Activated naive CD8-positive, alpha-beta T cell treated with anti-CD3 and anti-CD28 coated beads for 36 hours (primary cell): ENCODE measurements at regions not wholly inside any gene's neighbourhood (a gene's known extent, or its start where the extent isn't known, plus 50 kb on each side); places are given as distances from the start of the nearest gene placed in this dataset.

Experiments used
- DNase-seq: peaks from one replicate; pipeline ENCODE4 v3.0.0; 2021
- H3K27ac Mint-ChIP-seq: one replicate; pipeline ENCODE4 v1.8.0; 2022; ENCODE audit warnings: mild to moderate bottlenecking, moderate library complexity, mixed read lengths
- H3K27me3 Mint-ChIP-seq: one replicate; pipeline ENCODE4 v1.8.0; 2022; ENCODE audit warnings: mild to moderate bottlenecking, mixed read lengths
- H3K36me3 Mint-ChIP-seq: one replicate; pipeline ENCODE4 v1.8.0; 2021; ENCODE audit warnings: mild to moderate bottlenecking, mixed read lengths
- H3K4me1 Mint-ChIP-seq: one replicate; pipeline ENCODE4 v1.8.0; 2021; ENCODE audit warnings: mixed read lengths
- H3K4me3 Mint-ChIP-seq: one replicate; pipeline ENCODE4 v1.8.0; 2022; ENCODE audit warnings: mild to moderate bottlenecking, moderate library complexity, mixed read lengths
- H3K9me3 Mint-ChIP-seq: one replicate; pipeline ENCODE4 v1.8.0; 2022; ENCODE audit warnings: mixed read lengths

DNA sequence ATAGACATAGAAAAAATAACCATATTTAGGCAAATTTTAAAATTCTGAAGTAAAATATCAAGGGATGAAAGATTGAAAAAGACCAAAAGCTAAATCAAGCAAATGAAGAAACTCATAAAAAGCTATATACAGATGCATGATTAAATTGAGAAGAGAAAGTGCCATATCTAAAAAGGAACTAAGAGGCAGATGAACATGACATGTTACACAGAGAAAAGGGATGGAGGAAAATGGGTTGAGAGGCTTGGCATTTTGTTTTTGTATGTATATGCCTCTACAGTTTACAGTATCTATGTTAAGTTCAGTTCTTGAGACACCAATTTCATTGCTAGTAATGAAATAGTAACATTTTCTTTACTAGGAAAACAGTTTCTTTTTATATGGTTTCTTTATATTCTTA, 1507.4 kb upstream of the SPRY2 start:
- DNase-seq, result no peak
- peaks cover 2% of the 10 kb centered on the region for H3K9me3 Mint-ChIP-seq
- H3K4me1 Mint-ChIP-seq, result no peaks in the 10 kb centered on the region
- H3K4me3 Mint-ChIP-seq, result no peak overlapping the region
- no peaks in the 10 kb centered on the region for H3K27me3 Mint-ChIP-seq
- no peaks in the 10 kb centered on the region for H3K36me3 Mint-ChIP-seq
- H3K27ac Mint-ChIP-seq, result no peak overlapping the region

DNA sequence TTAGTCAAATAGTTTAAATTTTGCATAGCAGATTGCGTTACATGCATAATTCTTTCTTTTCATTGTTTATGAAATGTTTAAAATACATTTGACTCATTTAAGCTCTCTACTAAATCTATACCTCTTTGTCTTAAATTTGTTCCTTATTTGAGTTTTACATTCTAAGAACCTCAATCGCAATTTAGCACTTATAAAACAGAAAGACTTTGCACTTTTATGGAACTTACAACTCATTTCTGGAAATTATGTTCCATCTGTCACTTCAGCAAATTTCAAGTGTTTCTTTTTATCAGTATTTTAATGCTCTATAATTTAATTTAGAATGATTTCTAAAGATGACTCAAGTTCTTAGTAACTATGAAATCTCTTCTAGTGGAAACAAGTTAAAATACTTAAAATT, 1505.8 kb upstream of the SPRY2 start:
- no peaks in the 10 kb centered on the region for H3K36me3 Mint-ChIP-seq
- no peak overlapping the region for H3K4me3 Mint-ChIP-seq
- DNase-seq, result no peak
- H3K27ac Mint-ChIP-seq, result no peak overlapping the region
- H3K4me1 Mint-ChIP-seq, result no peaks in the 10 kb centered on the region
- H3K27me3 Mint-ChIP-seq, result no peaks in the 10 kb centered on the region
- H3K9me3 Mint-ChIP-seq, result peaks cover 2% of the 10 kb centered on the region

DNA sequence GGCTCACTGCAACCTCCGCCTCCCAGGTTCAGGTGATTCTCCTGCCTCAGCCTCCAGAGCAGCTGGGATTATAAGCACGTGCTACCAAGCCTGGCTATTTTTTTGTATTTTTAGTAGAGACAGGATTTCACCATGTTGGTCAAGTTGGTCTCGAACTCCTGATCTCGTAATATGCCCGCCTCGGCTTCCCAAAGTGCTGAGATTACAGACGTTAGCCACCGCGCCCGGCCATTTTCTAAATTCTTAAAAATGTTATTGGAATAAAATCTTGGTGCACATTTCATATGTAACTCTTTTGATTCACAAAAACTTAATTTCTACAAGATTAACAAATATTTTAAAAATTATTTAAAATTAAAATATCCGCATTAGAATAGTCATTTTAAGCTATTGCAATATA, 1480.3 kb upstream of the SPRY2 start:
- Mint-ChIP-seq H3K36me3 (no peaks in the 10 kb centered on the region), H3K9me3 (peaks cover 4% of the 10 kb centered on the region), H3K4me1 (no peaks in the 10 kb centered on the region), H3K27me3 (no peaks in the 10 kb centered on the region), H3K4me3 (no peak overlapping the region), H3K27ac (no peak overlapping the region)
- DNase-seq, result no peak

DNA sequence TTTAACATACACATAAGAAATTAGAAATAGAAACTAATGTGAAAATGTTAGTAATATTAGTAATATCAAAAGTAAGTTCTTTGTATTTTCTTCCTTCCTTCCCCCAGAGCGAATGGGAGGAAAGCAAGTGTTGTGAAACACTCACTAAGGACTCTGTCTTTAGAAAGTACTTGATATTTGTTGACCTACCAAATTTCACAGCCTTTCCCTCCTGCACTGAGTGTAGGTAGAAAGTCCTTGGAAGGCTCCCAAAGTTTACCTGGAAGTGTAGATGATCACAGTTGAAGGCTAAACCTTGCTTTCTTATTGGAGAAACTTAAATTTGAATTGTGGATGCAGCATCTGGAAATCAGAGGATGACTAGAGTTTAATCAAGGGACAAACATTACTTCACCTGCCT, 1459.5 kb upstream of the SPRY2 start:
- peaks cover 1% of the 10 kb centered on the region for H3K9me3 Mint-ChIP-seq
- H3K4me1 Mint-ChIP-seq, result no peaks in the 10 kb centered on the region
- no peak for DNase-seq
- no peak overlapping the region for H3K4me3 Mint-ChIP-seq
- no peak overlapping the region for H3K27ac Mint-ChIP-seq
- H3K27me3 Mint-ChIP-seq, result no peaks in the 10 kb centered on the region
- no peaks in the 10 kb centered on the region for H3K36me3 Mint-ChIP-seq

DNA sequence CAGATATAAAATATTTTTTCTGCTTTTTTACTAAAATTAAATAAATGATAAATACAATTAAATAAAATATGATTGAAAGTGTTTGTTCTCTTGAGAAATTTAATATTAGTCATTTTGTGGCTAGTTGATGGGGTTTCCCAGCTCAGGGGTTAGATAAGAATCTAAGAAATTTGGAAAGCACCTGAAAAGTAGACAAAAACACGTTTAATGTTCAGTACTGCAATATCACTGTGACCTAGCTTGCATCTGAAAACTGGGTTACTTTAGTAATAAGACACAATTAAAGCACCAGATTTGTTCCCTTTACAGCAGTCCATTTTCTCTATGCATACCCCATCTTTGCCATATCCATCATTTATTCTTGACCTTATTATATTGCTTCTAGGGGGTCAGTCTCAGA, 1454.8 kb upstream of the SPRY2 start:
- no peak for DNase-seq
- Mint-ChIP-seq H3K36me3 (no peaks in the 10 kb centered on the region), H3K4me1 (no peaks in the 10 kb centered on the region), H3K9me3 (peaks cover 1% of the 10 kb centered on the region), H3K4me3 (no peak overlapping the region), H3K27ac (no peak overlapping the region), H3K27me3 (no peaks in the 10 kb centered on the region)

DNA sequence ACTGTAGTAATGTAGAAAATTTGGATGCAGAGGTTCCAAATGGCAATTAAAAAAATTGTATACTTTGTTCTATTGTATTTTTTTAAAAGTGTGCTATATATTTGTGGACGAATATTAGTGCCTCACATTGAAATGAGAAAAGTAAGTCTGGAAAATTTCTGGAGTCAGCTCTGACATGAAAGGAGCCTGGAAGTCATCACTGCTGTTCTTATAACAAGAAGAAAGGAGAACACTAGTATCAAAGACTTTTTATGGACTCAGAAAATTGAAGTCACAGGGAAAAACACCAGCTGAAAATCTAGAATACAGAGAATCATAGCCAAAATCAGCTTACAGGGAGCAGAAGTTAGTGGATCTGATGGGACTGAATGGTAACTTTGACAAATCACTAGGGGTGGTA, 1450.7 kb upstream of the SPRY2 start:
- Mint-ChIP-seq H3K27ac (no peak overlapping the region), H3K27me3 (no peaks in the 10 kb centered on the region), H3K4me1 (no peaks in the 10 kb centered on the region), H3K4me3 (no peak overlapping the region), H3K36me3 (no peaks in the 10 kb centered on the region), H3K9me3 (peaks cover 6% of the 10 kb centered on the region)
- no peak for DNase-seq

DNA sequence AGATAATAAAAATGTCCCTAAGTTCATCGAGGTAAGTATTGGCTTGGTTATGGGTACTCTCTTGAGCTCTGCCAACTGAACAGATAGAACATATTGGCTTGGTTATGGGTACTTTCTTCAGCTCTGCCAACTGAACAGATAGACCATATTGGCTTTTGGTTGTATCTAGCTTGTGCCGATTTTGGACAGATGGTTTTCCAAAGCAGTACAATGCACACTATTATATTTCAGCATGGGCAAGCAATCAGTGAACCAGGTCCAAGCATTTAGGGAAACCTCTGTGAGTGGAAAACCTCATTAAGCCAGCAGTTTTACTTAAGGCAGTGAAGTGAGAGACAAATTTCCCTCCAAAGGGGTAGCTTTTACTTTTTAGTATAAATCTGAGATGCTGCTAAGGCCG, 1440.5 kb upstream of the SPRY2 start:
- DNase-seq, result no peak
- Mint-ChIP-seq H3K4me3 (no peak overlapping the region), H3K9me3 (peaks cover 6% of the 10 kb centered on the region), H3K4me1 (no peaks in the 10 kb centered on the region), H3K36me3 (no peaks in the 10 kb centered on the region), H3K27ac (no peak overlapping the region), H3K27me3 (no peaks in the 10 kb centered on the region)

DNA sequence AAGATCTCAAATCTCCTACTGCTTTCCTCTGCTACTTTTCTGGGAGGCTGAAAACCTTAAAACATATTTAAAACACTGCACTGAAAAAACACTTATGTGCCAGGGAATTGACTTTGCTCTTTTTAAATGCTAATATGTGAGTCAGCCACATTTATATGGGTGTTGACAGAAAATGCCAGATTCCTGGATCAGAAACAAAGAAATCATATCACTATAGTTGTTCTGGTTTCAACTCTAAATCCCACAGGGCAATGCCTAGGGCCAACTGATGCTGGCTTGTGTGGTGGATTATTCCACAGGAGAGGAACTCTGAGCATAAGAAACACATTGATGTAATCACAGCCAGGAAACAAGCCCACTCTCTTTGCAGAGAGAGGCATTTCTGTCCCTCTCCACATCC, 1439.0 kb upstream of the SPRY2 start:
- Mint-ChIP-seq H3K4me1 (no peaks in the 10 kb centered on the region), H3K9me3 (peaks cover 6% of the 10 kb centered on the region), H3K27ac (no peak overlapping the region), H3K27me3 (no peaks in the 10 kb centered on the region), H3K36me3 (no peaks in the 10 kb centered on the region), H3K4me3 (no peak overlapping the region)
- DNase-seq, result no peak

DNA sequence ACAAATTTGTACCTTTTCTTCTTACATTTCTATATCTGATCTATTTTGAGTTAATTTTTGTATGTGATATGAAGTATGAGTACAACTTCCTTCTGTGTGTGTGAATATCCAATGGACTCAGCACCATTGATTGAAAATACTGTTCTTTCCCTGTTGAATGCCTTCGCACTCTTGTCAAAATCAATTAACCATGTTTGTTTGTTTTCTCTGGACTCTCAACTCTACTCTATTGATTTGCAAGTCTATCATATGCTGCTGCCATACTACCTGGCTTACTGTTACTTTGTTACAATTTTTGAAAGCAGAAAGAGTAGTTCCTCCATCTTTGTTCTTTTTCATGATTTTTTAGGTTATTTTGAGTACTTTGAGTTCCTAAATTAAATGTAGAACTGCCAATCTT, 1437.4 kb upstream of the SPRY2 start:
- Mint-ChIP-seq H3K27me3 (no peaks in the 10 kb centered on the region), H3K36me3 (no peaks in the 10 kb centered on the region), H3K4me3 (no peak overlapping the region), H3K27ac (no peak overlapping the region), H3K4me1 (no peaks in the 10 kb centered on the region), H3K9me3 (peaks cover 7% of the 10 kb centered on the region)
- no peak for DNase-seq

DNA sequence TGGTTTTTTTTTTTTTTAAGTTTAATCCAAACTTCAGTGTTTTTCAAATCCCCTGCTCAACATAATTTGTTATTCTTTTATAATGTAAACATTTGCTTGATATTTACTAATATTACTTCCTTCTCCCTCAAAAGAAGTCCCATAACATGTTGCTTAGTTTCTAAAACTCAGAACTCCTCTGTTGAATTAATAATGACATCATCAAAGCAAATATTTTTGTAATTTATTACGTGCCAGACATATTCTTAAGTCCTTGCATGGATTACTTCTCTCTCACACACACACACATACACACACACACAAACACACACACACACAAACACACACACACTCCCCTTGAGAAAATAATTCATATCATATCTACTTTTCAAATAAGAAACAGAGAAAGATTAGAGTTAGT, 1432.3 kb upstream of the SPRY2 start:
- Mint-ChIP-seq H3K4me3 (no peak overlapping the region), H3K27me3 (no peaks in the 10 kb centered on the region), H3K4me1 (no peaks in the 10 kb centered on the region), H3K36me3 (no peaks in the 10 kb centered on the region), H3K9me3 (peaks cover 6% of the 10 kb centered on the region), H3K27ac (no peak overlapping the region)
- DNase-seq, result no peak

DNA sequence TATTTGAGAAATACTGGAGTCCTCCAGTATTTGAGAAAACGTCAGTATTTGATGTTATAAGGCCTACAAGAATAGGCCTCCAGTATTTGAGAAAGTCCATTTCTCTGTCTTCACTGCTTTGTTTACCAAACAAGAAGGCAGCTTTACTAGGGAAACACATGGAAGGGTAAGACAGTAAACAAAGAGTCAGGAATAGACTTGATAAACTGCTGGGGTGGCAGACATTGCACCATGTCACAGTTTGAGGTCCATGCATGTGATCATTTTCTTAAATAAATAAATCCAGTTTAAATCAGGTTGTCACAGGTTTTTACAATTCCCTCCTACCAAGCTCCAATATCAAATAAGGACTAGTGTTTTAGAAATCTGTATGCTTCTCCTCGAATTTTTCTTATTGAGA, 1431.0 kb upstream of the SPRY2 start:
- H3K4me3 Mint-ChIP-seq, result no peak overlapping the region
- DNase-seq, result no peak
- no peaks in the 10 kb centered on the region for H3K4me1 Mint-ChIP-seq
- H3K9me3 Mint-ChIP-seq, result peaks cover 5% of the 10 kb centered on the region
- no peak overlapping the region for H3K27ac Mint-ChIP-seq
- H3K27me3 Mint-ChIP-seq, result no peaks in the 10 kb centered on the region
- H3K36me3 Mint-ChIP-seq, result no peaks in the 10 kb centered on the region

DNA sequence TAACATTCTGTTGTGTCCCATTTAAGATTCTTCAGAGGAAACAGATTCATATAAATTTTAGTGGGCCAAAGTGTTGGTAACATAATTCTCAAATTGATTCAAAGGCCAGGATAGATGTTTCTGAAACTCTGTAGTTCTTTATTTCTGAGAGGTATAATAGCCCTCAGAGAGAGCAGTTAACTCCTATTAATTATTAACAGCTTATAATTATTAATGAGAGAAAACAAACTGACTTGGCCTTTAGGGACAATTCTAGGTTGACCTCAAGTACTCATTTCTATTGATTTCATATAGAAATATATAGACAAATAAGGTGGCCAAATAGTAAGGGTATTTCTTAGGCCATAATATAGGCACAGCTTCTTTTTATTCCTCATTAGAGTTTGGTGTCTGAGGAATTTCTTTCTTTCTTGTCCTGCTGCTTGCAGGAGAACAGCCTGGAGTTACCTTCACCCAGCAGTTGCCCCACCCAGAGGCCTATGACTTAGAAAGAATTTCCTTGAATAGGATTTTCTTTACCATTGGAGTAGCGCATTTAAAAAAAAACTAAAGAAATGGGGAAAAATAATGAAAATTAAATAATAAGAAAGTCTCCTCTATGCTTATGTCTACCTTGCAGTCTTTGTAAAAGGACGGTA, 1430.1 kb upstream of the SPRY2 start:
- Mint-ChIP-seq H3K9me3 (peaks cover 9% of the 10 kb centered on the region), H3K27ac (no peak overlapping the region), H3K4me3 (no peak overlapping the region), H3K4me1 (no peaks in the 10 kb centered on the region), H3K27me3 (no peaks in the 10 kb centered on the region), H3K36me3 (no peaks in the 10 kb centered on the region)
- no peak for DNase-seq

DNA sequence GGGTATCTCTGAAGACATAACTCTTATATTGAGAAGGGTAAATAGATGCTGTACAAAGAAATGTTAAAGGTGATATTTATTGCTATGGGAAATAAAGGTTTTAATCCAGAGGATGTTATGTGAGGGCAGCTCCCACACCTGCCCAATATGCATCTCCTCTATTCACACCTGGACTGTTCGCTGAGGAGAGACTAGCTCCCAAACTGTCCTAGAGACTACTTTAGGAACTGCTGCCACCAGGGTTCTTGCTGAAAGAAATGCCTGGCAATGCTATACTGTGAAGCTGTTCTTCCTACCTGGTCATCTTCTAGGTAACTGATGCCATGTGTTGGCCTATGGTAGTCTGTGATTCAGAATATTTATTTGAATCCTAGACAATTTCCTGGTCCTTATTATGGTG, 1421.5 kb upstream of the SPRY2 start:
- Mint-ChIP-seq H3K9me3 (peaks cover 7% of the 10 kb centered on the region), H3K36me3 (no peaks in the 10 kb centered on the region), H3K4me3 (no peak overlapping the region), H3K27ac (no peak overlapping the region), H3K27me3 (no peaks in the 10 kb centered on the region), H3K4me1 (no peaks in the 10 kb centered on the region)
- no peak for DNase-seq

DNA sequence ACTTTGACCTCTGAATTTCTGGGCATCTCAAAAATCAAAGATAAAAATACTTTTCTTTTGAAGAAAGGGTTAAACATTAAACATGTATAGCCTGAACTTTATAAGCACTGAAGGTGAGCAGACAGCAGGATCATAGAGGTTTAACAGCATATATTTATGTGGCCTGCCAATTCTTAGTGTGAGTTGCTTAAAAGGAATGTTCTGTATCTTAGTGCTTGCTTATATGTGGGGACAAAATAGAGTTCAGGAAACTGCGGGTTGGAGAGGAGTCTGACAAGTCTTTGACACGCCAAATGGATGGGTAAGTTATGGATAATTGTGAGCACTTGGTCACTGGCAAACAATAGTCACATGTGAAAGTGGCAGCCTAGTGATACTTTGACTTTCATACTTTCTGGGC, 1419.4 kb upstream of the SPRY2 start:
- Mint-ChIP-seq H3K4me3 (no peak overlapping the region), H3K36me3 (no peaks in the 10 kb centered on the region), H3K27me3 (no peaks in the 10 kb centered on the region), H3K4me1 (no peaks in the 10 kb centered on the region), H3K9me3 (no peaks in the 10 kb centered on the region), H3K27ac (no peak overlapping the region)
- DNase-seq, result no peak

DNA sequence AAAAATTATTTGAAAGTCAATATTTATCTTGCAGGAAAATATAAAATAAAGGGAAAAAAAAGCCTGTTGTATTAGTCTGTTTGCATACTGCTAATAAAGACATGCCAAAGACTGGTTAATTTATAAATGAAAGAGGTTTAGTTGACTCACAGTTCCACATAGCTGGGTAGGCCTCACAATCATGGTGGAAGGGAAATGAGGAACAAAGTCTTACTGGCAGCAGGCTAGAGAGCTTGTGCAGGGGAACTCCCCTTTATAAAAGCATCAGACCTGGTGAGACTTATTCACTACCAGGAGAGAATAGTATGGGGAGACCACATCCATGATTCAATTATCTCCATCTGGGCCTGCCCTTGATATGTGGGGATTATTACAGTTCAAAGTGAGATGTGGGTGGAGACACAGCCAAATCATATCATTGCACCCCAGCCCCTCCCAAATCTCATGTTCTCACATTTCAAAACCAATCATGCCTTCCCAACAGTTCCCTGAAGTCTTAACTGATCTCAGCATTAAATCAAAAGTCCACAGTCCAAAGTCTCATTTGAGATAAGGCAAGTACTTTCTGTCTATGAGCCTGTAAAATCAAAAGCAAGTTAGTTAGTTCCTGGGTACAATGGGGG, 1416.5 kb upstream of the SPRY2 start:
- H3K4me3 Mint-ChIP-seq, result no peak overlapping the region
- H3K36me3 Mint-ChIP-seq, result no peaks in the 10 kb centered on the region
- no peak overlapping the region for H3K27ac Mint-ChIP-seq
- H3K9me3 Mint-ChIP-seq, result peaks cover 4% of the 10 kb centered on the region
- H3K4me1 Mint-ChIP-seq, result no peaks in the 10 kb centered on the region
- H3K27me3 Mint-ChIP-seq, result no peaks in the 10 kb centered on the region
- no peak for DNase-seq

DNA sequence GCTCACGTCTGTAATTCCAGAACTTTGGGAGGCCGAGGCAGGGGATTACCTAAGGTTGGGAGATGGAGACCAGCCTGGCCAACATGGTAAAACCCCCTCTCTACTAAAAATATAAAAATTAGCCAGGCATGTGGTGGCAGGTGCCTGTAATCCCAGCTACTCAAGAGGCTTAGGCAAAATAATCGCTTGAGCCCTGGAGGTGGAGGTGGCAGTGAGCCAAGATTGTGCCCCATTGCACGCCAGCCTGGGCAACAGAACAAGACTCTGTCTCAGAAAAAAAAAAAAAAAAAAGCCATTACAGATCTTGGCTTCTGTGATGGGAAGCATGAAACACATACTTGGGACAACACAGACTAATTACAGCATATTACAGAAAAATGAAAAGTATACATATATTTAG, 1404.5 kb upstream of the SPRY2 start:
- Mint-ChIP-seq H3K36me3 (no peaks in the 10 kb centered on the region), H3K9me3 (peaks cover 14% of the 10 kb centered on the region), H3K27me3 (no peaks in the 10 kb centered on the region), H3K27ac (no peak overlapping the region), H3K4me1 (no peaks in the 10 kb centered on the region), H3K4me3 (no peak overlapping the region)
- no peak for DNase-seq
